DND-41 (cell line): ENCODE measurements at regions not wholly inside any gene's neighbourhood (a gene's known extent, or its start where the extent isn't known, plus 50 kb on each side); places are given as distances from the start of the nearest gene placed in this dataset.

Source experiments
- ATAC-seq: fragments of 200-7000 bp; cut with Tn5 transposase; 3 replicates; pipeline ENCODE4 v1.9.1; 2021; ENCODE audit warnings: low read depth; ENCODE audit not compliant: insufficient read depth
- DNase-seq: peaks from one replicate; pipeline ENCODE4 v3.0.0-alpha.2; 2020
- H2AFZ ChIP-seq: 2 replicates; pipeline ENCODE4 v1.6.0; 2012; ENCODE audit warnings: low read depth, low read length
- H3K27ac ChIP-seq: 2 replicates; pipeline ENCODE4 v1.5.1; 2012; ENCODE audit warnings: low read length, inconsistent platforms
- H3K27me3 ChIP-seq: fragments of 200-600 bp; sonication (generic); 2 replicates; pipeline ENCODE4 v1.6.0; 2012; ENCODE audit warnings: low read length, mild to moderate bottlenecking, inconsistent platforms; ENCODE audit not compliant: insufficient read depth, poor library complexity
- H3K36me3 ChIP-seq: 2 replicates; pipeline ENCODE4 v1.5.1; 2012; ENCODE audit warnings: low read length, inconsistent platforms; ENCODE audit not compliant: insufficient read depth
- H3K4me1 ChIP-seq: 2 replicates; pipeline ENCODE4 v1.5.1; 2012; ENCODE audit warnings: mild to moderate bottlenecking, low read length; ENCODE audit not compliant: insufficient read depth
- H3K4me2 ChIP-seq: 2 replicates; pipeline ENCODE4 v1.6.0; 2012; ENCODE audit warnings: mild to moderate bottlenecking, moderate library complexity, low read length, inconsistent platforms; ENCODE audit not compliant: insufficient read depth
- H3K4me3 ChIP-seq, 2 experiments: fragments of 200-600 bp in 1 of 2; shearing (Covaris generic) in 1 of 2; 2 replicates each; pipeline ENCODE4 v1.5.1; 2012 to 2016; ENCODE audit warnings: inconsistent platforms in 2 of 2, low read length in 2 of 2, mild to moderate bottlenecking in 2 of 2, low read depth in 1 of 2, moderate library complexity in 1 of 2
- H3K79me2 ChIP-seq: 2 replicates; pipeline ENCODE4 v1.6.0; 2012; ENCODE audit warnings: low read length, inconsistent platforms; ENCODE audit not compliant: insufficient read depth
- H3K9ac ChIP-seq: 2 replicates; pipeline ENCODE4 v1.6.0; 2012; ENCODE audit warnings: low read depth, mild to moderate bottlenecking, inconsistent platforms, low read length, moderate library complexity
- H3K9me3 ChIP-seq: 2 replicates; pipeline ENCODE4 v1.5.1; 2012; ENCODE audit warnings: low read length, moderate library complexity, mild to moderate bottlenecking, inconsistent platforms; ENCODE audit not compliant: insufficient read depth, severe bottlenecking
- H4K20me1 ChIP-seq: 2 replicates; pipeline ENCODE4 v1.6.0; 2012; ENCODE audit warnings: low read length; ENCODE audit not compliant: insufficient read depth
- EZH2 ChIP-seq: IDR thresholded peaks from 3 replicates; pipeline ENCODE4 v1.6.1; 2012; ENCODE audit warnings: borderline replicate concordance, low read depth, mild to moderate bottlenecking, moderate library complexity, low read length, inconsistent platforms; ENCODE audit not compliant: severe bottlenecking
- TF ChIP-seq, protein P1 (sequence below): IDR thresholded peaks from 2 replicates; pipeline ENCODE4 v1.5.1; 2012; ENCODE audit warnings: borderline replicate concordance, low read length, moderate library complexity, mild to moderate bottlenecking; ENCODE audit not compliant: poor library complexity, severe bottlenecking; ENCODE audit errors: extremely low read depth

DNA sequence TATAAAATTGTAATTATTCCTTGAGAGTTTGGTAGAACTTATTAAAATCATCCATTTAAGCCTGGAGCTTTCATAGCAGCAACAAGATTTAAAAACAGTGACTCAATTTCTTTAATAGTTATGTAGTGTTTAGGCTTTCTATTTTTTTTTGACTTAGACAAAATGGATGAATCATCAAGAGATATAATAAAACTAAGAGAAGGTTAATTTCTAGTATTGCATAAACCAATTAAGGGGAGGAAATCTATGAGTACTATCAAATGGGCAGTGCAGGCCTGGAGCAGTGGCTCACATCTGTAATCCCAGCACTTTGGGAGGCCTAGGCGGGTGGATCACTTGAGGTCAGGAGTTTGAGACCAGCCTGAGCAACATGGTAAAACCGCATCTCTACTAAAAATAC, 416.3 kb upstream of the USP24 start:
- Histone ChIP-seq H3K9ac (no peak overlapping the region), H4K20me1 (no peaks in the 10 kb centered on the region), H3K4me2 (no peak overlapping the region), H3K79me2 (no peaks in the 10 kb centered on the region), H3K36me3 (no peaks in the 10 kb centered on the region), H3K27ac (no peak overlapping the region), H3K4me3 (no peak overlapping the region), H3K27me3 (no peaks in the 10 kb centered on the region), H3K9me3 (no peaks in the 10 kb centered on the region), H3K4me1 (no peaks in the 10 kb centered on the region), H2AFZ (no peak overlapping the region)
- TF ChIP-seq, protein P1, sequence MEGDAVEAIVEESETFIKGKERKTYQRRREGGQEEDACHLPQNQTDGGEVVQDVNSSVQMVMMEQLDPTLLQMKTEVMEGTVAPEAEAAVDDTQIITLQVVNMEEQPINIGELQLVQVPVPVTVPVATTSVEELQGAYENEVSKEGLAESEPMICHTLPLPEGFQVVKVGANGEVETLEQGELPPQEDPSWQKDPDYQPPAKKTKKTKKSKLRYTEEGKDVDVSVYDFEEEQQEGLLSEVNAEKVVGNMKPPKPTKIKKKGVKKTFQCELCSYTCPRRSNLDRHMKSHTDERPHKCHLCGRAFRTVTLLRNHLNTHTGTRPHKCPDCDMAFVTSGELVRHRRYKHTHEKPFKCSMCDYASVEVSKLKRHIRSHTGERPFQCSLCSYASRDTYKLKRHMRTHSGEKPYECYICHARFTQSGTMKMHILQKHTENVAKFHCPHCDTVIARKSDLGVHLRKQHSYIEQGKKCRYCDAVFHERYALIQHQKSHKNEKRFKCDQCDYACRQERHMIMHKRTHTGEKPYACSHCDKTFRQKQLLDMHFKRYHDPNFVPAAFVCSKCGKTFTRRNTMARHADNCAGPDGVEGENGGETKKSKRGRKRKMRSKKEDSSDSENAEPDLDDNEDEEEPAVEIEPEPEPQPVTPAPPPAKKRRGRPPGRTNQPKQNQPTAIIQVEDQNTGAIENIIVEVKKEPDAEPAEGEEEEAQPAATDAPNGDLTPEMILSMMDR = no peak
- TF ChIP-seq EZH2 = no peak
- DNase-seq = no peak
- ATAC-seq = no peak

DNA sequence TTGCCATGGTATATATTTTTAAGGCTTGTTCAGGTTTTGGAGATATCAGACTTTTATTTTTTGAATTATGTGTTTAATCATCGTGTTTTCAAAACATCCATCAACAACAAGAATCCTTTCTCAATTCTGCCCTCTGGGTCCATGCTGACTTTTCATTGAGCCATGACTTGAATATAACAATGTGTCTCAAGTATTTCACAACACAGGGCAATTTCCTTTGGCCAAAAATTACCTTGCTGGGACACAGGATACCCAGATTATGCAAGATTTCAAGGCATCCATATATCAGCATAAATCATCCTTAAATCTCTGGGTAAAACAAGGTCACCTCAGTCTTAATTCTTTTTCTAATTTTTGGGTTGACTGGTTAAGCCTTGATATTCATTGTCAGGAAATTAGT, 411.2 kb upstream of the USP24 start:
- ATAC-seq = no peak
- H4K20me1 ChIP-seq = no peaks in the 10 kb centered on the region
- H3K27me3 ChIP-seq = peaks cover 8% of the 10 kb centered on the region
- H3K36me3 ChIP-seq = no peaks in the 10 kb centered on the region
- no peaks in the 10 kb centered on the region for H3K4me1 ChIP-seq
- H3K4me3 ChIP-seq = no peak overlapping the region
- H3K27ac ChIP-seq = no peak overlapping the region
- DNase-seq = no peak
- no peak overlapping the region for H3K4me2 ChIP-seq
- no peaks in the 10 kb centered on the region for H3K9me3 ChIP-seq
- TF ChIP-seq EZH2 = no peak
- TF ChIP-seq, protein P1 = no peak
- H3K9ac ChIP-seq = no peak overlapping the region
- no peak overlapping the region for H2AFZ ChIP-seq
- no peaks in the 10 kb centered on the region for H3K79me2 ChIP-seq

DNA sequence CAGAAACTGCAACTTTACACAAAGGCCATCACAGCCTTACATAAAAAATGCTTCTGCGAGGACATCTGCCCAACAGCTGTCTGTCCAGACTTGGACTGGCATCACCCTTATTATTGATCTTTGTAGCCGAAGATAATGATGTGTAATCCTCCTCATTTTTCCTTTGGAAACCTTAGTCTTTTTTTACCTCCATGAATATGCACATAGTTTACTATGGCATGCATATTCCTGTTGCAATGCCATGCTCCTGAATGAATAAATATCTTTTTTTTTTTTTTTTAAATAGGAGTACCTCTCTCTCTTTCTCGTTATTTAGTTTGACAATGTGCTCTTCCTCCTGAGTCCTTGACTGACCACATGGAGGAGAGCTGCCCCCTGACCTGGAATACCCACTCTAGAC, 409.6 kb upstream of the USP24 start:
- DNase-seq (no peak), ATAC-seq (no peak)
- peaks cover 8% of the 10 kb centered on the region for H3K27me3 ChIP-seq
- no peaks in the 10 kb centered on the region for H3K9me3 ChIP-seq
- no peak overlapping the region for H3K4me3 ChIP-seq
- TF ChIP-seq EZH2 = no peak
- TF ChIP-seq, protein P1 = no peak
- no peaks in the 10 kb centered on the region for H3K36me3 ChIP-seq
- no peaks in the 10 kb centered on the region for H3K79me2 ChIP-seq
- H2AFZ ChIP-seq = no peak overlapping the region
- no peaks in the 10 kb centered on the region for H3K4me1 ChIP-seq
- no peaks in the 10 kb centered on the region for H4K20me1 ChIP-seq
- no peak overlapping the region for H3K4me2 ChIP-seq
- H3K9ac ChIP-seq = no peak overlapping the region
- H3K27ac ChIP-seq = no peak overlapping the region

DNA sequence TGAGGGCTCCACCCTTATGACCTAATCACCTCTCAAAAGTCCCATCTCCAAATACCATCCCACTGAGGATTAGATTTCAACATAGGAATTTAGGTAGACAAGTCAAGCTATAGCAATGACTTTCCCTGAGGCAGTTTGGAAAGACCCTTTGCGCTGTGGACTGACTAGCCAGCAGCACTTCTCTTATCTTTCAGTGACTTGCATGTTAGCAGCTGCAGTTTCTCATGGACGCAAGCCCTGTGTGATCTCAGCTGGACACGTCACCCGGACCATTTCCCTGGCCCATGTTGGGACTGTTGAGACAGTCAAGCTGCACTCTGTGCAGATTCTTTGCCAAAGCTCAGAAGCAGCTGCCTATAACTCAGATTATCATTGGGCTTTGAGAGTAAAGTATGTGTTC, 408.1 kb upstream of the USP24 start:
- Histone ChIP-seq H3K9ac (no peak overlapping the region), H3K4me3 (no peak overlapping the region), H3K9me3 (no peaks in the 10 kb centered on the region), H3K36me3 (no peaks in the 10 kb centered on the region), H4K20me1 (no peaks in the 10 kb centered on the region), H3K4me2 (no peak overlapping the region), H3K27me3 (peaks cover 12% of the 10 kb centered on the region), H3K4me1 (no peaks in the 10 kb centered on the region), H3K79me2 (no peaks in the 10 kb centered on the region), H3K27ac (no peak overlapping the region), H2AFZ (no peak overlapping the region)
- no peak for TF ChIP-seq EZH2
- TF ChIP-seq, protein P1 = no peak
- DNase-seq (no peak), ATAC-seq (no peak)
